GM12873 (cell line): ENCODE measurements at regions not wholly inside any gene's neighbourhood (a gene's known extent, or its start where the extent isn't known, plus 50 kb on each side); places are given as distances from the start of the nearest gene placed in this dataset.

Experiments used
- CTCF ChIP-seq: IDR thresholded peaks from 2 replicates; pipeline ENCODE4 v1.5.1; 2012; ENCODE audit warnings: low read depth, mild to moderate bottlenecking, moderate library complexity, low read length, control low read depth; ENCODE audit not compliant: insufficient read depth; ENCODE audit errors: missing control alignments

- no peak for TF ChIP-seq CTCF
Measured at GRCh38 chr4:135564090-135564489, 1362.5 kb upstream of the PABPC4L start.

GRCh38 chr4:135553213-135553612 is 1351.6 kb upstream of the PABPC4L start:
- TF ChIP-seq CTCF = no peak

GRCh38 chr4:135552131-135552530 is 1350.5 kb upstream of the PABPC4L start:
- TF ChIP-seq CTCF = no peak

GRCh38 chr4:135548711-135549110 is 1347.1 kb upstream of the PABPC4L start:
- no peak for TF ChIP-seq CTCF

GRCh38 chr4:135545616-135546317 is 1344.2 kb upstream of the PABPC4L start:
- no peak for TF ChIP-seq CTCF

GRCh38 chr4:135538698-135539097 is 1337.1 kb upstream of the PABPC4L start:
- TF ChIP-seq CTCF = no peak

- TF ChIP-seq CTCF = no peak
Measured at GRCh38 chr4:135533053-135533452, 1331.5 kb upstream of the PABPC4L start.
